ENCODE measurements at regions not wholly inside any gene's neighbourhood (a gene's known extent, or its start where the extent isn't known, plus 50 kb on each side); places are given as distances from the start of the nearest gene placed in this dataset.

DNA sequence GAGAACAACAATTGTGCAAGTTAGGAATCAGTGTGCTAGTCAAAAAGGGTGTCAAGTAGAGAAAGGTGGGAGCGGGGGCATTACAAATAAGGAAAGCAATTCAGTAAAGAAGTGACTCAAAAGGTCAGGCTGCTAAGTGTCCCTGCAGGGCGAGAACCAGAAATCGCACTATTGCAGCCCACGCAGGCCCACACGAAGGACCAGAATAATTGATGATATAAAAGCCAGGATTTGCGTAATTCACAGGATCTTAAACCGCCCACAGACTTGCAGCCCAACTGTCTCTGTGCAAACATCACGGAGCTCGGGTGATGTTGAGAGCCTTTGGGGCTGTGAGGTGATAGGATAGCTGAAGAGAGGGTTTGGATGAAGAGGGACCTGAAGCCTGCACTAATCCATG lies 349.0 kb downstream of the BRINP1 start:
- DNase-seq (no peak), ATAC-seq (replicated peaks) (no peak)
- no peaks in the 10 kb centered on the region for H3K27me3 Mint-ChIP-seq
- H3K9me3 Mint-ChIP-seq = peaks cover 6 to 8% of the 10 kb centered on the region in 2 donors
- H3K4me3 Mint-ChIP-seq = no peak overlapping the region
- H3K36me3 Mint-ChIP-seq (ENCODE audit: insufficient read depth) = no peaks in the 10 kb centered on the region
- H3K4me1 Mint-ChIP-seq (ENCODE audit: low read depth in 2 of 2) = no peaks in the 10 kb centered on the region
- H3K27ac Mint-ChIP-seq = no peak overlapping the region

DNA sequence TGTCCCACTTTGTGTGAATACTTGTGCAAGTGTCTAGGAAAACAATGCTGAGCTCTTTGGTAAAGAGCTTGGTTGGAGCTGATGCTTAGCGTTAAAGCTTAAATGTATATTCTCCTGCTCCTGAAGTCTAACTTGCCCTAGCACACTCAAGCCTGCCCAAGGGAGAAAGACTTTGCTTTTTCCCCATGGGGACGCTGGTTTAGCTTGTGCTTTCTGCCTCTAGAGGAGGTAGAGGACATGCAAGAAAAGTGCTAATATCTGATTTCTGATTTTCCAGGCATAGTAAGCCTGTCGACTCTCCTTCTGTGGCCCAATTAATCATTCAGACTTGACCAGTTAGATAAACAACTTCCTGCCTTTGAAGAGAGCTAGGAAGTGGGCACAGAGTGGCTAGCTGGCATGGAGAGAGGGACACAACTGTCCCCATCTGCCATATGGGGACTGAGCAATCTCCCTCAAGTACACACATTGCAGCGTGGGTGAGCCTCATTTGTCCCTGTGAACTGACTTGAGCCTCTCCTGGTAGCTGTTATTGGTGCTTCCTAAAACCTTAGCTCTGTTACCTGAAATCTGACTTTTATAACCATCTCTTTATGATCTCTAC lies 348.4 kb downstream of the BRINP1 start:
- Mint-ChIP-seq H3K27me3 (no peaks in the 10 kb centered on the region), H3K36me3 (ENCODE audit: insufficient read depth) (no peaks in the 10 kb centered on the region), H3K27ac (no peak overlapping the region), H3K4me3 (no peak overlapping the region), H3K9me3 (peaks cover 6 to 11% of the 10 kb centered on the region in 2 donors), H3K4me1 (ENCODE audit: low read depth in 2 of 2) (no peaks in the 10 kb centered on the region)
- ATAC-seq (replicated peaks) = no peak
- DNase-seq = no peak

DNA sequence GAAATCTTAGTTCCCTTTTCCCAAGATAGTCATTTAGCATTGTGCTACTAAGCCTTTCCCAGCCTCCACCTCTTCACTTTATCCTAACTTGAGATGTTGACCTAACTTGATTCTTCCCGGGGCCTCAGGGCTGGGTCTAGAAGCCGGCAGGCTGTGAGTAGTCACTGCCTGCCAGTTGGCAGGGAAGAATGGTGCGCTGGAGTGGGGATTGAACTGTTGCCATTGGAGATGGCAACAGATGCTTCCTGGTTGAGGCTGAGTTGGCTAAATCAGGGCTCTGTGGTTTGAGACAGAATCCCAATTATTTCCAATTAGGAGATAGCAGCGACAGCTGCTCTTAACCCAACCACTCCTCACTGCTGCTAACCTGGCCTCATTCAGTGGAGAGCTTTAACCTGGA lies 343.1 kb downstream of the BRINP1 start:
- no peaks in the 10 kb centered on the region for H3K4me1 Mint-ChIP-seq (ENCODE audit: low read depth in 2 of 2)
- ATAC-seq (replicated peaks) = no peak
- no peak overlapping the region for H3K27ac Mint-ChIP-seq
- no peak for DNase-seq
- no peaks in the 10 kb centered on the region for H3K27me3 Mint-ChIP-seq
- no peaks in the 10 kb centered on the region for H3K36me3 Mint-ChIP-seq (ENCODE audit: insufficient read depth)
- H3K9me3 Mint-ChIP-seq = peaks cover 5 to 18% of the 10 kb centered on the region in 2 donors
- no peak overlapping the region for H3K4me3 Mint-ChIP-seq

DNA sequence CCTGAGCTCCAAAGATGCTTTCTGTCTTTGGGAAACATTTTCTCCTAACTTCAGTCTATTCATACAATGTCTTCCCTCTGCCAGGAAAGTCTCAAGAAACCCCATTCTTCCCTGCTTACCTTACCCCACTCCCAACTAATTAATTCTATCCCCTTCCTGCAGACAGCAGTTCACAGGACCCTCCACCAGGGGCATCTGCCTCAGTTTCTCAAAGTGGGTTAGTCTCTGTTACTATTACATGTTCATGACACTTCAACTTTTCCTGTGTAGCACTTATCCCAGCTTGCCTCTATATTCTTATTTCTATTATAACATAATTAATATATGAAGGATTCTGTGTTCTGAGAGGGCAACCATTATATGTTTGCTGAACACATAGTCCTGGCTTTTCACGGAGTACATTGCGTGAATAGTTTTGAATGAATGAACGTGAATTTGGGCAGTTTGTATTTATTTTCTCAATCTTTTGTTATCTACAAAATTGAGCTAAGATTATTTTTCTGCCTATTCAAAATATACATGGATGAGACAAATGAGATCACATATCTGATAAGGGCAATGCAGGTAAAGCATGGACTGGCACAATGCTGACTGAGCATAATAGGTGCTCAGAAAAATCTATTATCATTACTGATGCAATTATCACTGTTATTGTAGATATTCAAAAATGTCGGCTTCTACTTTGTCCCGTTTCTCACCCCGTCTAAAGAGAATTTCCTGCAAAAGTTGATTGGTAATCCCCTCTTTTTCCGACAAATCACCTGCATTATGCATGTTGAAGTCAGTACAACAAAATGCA lies 341.1 kb downstream of the BRINP1 start:
- Mint-ChIP-seq H3K9me3 (peaks cover 0 to 19% of the 10 kb centered on the region in 2 donors), H3K27ac (no peak overlapping the region), H3K4me3 (no peak overlapping the region), H3K4me1 (ENCODE audit: low read depth in 2 of 2) (no peaks in the 10 kb centered on the region), H3K27me3 (no peaks in the 10 kb centered on the region), H3K36me3 (ENCODE audit: insufficient read depth) (no peaks in the 10 kb centered on the region)
- DNase-seq (no peak), ATAC-seq (replicated peaks) (no peak)

DNA sequence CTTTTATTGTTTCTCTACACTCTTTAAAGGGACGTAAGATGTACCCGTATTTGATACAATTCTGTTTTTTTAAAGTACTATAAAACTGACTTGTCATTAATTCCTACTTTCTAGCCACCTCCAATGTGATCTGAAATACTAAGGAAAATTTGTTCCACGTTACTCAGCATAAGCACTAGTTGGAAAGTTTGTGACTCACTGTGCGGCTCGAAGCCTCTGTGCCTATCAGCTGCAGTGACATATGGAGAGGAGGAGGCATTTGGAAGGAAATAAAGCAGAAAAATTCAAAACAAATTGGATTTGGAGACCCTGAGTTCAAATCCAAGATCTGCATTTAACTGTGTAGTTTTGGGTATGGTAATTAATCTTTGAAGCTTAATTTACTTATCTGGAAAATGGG lies 339.3 kb downstream of the BRINP1 start:
- no peak overlapping the region for H3K27ac Mint-ChIP-seq
- ATAC-seq (replicated peaks) (no peak), DNase-seq (no peak)
- H3K4me3 Mint-ChIP-seq = no peak overlapping the region
- H3K9me3 Mint-ChIP-seq = peaks cover 0 to 18% of the 10 kb centered on the region in 2 donors
- H3K36me3 Mint-ChIP-seq (ENCODE audit: insufficient read depth) = no peaks in the 10 kb centered on the region
- H3K27me3 Mint-ChIP-seq = no peaks in the 10 kb centered on the region
- no peaks in the 10 kb centered on the region for H3K4me1 Mint-ChIP-seq (ENCODE audit: low read depth in 2 of 2)

DNA sequence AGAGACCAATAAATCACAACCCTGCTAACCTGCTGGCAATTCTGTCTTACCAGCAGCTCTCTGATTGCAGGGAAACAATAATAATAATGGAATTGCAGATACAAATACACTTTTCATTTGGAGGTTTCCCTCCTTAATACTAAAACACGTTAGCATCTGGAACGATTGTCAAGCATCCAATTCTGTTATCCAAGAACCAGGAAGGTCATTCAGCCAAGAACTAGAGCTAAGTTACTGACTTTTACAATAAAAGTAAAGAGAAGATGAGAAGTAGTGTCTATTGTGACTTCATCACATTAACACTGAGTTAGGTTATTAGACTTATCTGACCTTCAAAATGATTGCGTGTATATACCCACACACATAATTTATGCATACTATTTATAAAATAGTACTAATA lies 335.6 kb downstream of the BRINP1 start:
- no peaks in the 10 kb centered on the region for H3K36me3 Mint-ChIP-seq (ENCODE audit: insufficient read depth)
- H3K4me1 Mint-ChIP-seq (ENCODE audit: low read depth in 2 of 2) = no peaks in the 10 kb centered on the region
- no peak overlapping the region for H3K4me3 Mint-ChIP-seq
- no peaks in the 10 kb centered on the region for H3K27me3 Mint-ChIP-seq
- peaks cover 0 to 10% of the 10 kb centered on the region in 2 donors for H3K9me3 Mint-ChIP-seq
- no peak overlapping the region for H3K27ac Mint-ChIP-seq
- ATAC-seq (replicated peaks) (no peak), DNase-seq (no peak)

DNA sequence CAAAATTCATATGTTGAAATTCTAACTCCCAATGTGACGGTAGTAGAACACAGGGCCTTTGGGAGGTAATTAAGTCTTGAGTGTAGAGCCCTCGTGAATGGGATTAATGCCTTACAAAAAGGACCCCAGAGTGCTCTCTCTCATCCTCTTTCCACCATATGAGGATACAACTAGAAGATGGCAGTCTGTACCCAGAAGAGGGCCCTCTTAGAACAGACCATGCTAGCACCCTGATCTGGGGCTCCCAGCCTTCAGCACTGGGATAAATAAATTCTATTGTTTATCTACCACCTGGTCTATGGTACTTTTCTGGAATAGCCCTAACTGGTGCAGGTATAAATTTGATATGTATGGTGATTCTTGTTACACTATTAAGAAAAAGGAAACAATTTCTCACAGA lies 332.3 kb downstream of the BRINP1 start:
- DNase-seq (no peak), ATAC-seq (replicated peaks) (no peak)
- Mint-ChIP-seq H3K4me1 (ENCODE audit: low read depth in 2 of 2) (no peaks in the 10 kb centered on the region), H3K9me3 (peaks cover 0 to 7% of the 10 kb centered on the region in 2 donors), H3K4me3 (no peak overlapping the region), H3K27ac (no peak overlapping the region), H3K36me3 (ENCODE audit: insufficient read depth) (no peaks in the 10 kb centered on the region), H3K27me3 (no peaks in the 10 kb centered on the region)

DNA sequence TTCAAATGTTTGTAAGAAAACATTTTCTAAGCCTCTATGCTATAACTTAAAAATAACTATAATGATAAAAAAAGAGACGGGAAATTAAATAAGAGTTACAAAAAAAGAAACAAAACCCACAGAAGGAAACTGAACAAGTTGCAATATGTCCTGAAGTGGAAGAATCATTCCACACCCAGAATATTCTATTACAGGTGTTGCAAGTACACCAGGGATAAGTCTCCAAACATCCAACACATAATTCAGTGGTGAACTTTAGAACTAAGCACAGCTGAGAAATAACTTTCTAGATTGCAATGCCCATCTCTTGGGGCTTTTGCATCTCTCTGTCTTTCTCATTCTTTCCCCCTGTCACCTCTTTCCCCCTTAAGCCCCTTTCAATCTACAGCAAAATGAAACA lies 325.2 kb downstream of the BRINP1 start:
- no peak overlapping the region for H3K4me3 Mint-ChIP-seq
- no peaks in the 10 kb centered on the region for H3K27me3 Mint-ChIP-seq
- DNase-seq (no peak), ATAC-seq (replicated peaks) (no peak)
- no peak overlapping the region for H3K27ac Mint-ChIP-seq
- no peaks in the 10 kb centered on the region for H3K4me1 Mint-ChIP-seq (ENCODE audit: low read depth in 2 of 2)
- no peaks in the 10 kb centered on the region for H3K36me3 Mint-ChIP-seq (ENCODE audit: insufficient read depth)
- peaks cover 3 to 9% of the 10 kb centered on the region in 2 donors for H3K9me3 Mint-ChIP-seq

DNA sequence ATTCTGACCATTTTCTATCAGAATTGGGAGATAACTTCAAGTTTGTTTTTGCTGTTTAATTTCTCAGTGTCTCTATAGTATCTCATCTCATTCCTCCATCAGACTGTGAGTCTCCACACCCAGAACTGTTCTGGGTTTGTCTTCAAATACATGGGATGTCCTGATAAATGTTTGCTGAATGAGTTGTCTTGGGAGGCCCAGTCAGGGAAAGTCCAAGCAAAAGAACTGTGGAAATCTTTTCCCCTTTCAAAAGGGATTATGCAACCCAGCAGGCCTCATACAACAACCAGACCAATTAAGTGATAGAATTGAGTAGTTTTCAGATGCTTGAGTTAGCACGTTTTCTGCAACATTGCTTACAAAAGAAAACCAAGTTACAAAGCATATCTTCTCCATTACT lies 324.4 kb downstream of the BRINP1 start:
- Mint-ChIP-seq H3K27ac (no peak overlapping the region), H3K36me3 (ENCODE audit: insufficient read depth) (no peaks in the 10 kb centered on the region), H3K4me1 (ENCODE audit: low read depth in 2 of 2) (no peaks in the 10 kb centered on the region), H3K4me3 (no peak overlapping the region), H3K9me3 (peaks cover 3 to 13% of the 10 kb centered on the region in 2 donors), H3K27me3 (no peaks in the 10 kb centered on the region)
- no peak for ATAC-seq (replicated peaks)
- no peak for DNase-seq

DNA sequence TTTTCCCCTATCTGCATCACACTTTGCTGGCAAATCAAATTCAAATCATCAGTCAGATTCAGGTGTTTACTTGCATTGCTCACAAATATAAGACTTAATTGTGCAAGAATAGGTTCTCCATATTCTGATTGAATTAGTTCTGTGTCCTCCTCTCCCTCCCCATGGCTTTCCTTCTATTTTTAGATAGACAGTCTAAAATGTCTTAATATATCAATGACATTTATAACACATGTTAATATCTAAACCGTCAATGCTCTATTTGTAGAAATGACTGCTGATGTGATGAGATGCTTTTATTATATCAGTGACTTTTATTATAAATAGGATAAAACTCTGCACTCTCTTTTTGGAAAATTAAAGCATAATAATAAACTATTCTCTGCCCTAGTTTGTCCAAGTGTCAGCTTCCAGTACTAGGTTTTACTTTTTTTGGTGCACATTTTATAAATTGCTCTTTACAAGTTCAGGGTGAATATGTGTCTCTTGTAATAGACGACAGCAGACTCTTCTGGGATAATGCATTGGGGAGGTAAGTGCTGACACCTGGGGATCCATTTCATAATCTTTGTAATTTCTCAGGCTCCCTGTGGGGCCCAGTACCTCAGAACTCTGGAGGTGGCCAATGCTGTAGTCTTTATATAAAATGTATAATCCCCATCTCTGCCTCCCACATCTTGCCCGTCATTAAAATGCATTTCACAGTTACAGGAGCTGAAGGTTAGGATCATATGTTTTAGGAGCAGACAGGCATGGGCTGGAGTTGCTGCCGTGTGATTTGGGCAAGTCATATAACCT lies 321.5 kb downstream of the BRINP1 start:
- H3K27ac Mint-ChIP-seq = no peak overlapping the region
- no peaks in the 10 kb centered on the region for H3K4me1 Mint-ChIP-seq (ENCODE audit: low read depth in 2 of 2)
- no peak for ATAC-seq (replicated peaks)
- no peaks in the 10 kb centered on the region for H3K36me3 Mint-ChIP-seq (ENCODE audit: insufficient read depth)
- H3K27me3 Mint-ChIP-seq = no peaks in the 10 kb centered on the region
- DNase-seq = no peak
- peaks cover 4 to 13% of the 10 kb centered on the region in 2 donors for H3K9me3 Mint-ChIP-seq
- H3K4me3 Mint-ChIP-seq = no peak overlapping the region

DNA sequence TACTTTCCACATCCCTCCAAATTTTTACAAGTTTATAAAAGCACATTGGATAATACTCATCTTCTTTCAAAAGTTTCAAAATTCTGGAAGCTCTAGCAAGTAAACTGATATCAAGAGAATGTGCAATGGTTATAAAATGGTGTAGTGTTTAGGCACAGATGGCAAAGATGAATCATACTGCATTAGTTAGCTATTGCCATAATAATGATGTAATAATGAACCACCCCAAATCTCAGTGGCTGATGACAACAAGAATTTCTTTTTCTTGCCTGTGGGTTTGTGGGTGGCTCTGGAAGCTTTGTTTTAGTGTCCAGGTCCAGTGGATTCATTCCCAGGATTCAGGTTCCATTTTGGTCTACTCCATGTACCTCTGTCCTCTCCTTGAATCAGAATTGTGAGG lies 319.0 kb downstream of the BRINP1 start:
- Mint-ChIP-seq H3K27me3 (no peaks in the 10 kb centered on the region), H3K27ac (no peak overlapping the region), H3K9me3 (peaks cover 1 to 8% of the 10 kb centered on the region in 2 donors), H3K4me3 (no peak overlapping the region), H3K4me1 (ENCODE audit: low read depth in 2 of 2) (no peaks in the 10 kb centered on the region), H3K36me3 (ENCODE audit: insufficient read depth) (no peaks in the 10 kb centered on the region)
- DNase-seq = no peak
- ATAC-seq (replicated peaks) = no peak

DNA sequence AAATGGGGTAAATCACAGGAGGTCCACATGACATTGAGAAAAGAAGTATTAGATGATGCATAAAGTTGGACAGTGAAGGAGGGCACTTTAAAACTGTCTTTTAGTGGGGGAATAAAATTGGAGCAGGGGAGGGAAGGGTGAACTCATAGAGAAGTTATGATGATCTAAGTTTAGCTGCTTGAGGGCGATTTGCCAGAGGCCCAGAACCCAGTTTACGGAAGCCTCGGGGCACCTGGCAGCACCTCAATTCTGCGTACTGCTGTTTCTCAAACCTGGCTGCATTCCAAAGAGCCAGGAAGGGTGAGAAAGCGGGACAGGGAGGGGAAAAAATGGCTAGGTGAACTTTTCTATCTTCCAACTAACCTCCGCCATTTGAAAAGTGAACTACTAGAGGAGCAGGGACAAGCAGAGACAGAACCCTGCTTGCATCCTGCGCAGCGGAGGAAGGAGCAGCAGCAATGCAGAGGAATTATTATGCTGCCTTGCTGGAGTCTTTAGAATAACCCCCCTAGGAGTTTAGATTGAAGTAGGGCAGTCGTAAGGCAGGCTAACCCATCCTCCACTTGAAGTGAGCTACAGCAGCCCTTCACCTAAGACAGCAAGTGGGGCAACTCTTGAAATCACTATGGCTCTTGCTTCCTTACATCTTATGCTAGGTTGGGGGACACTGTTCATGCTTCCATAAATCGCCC lies 316.8 kb downstream of the BRINP1 start:
- Mint-ChIP-seq H3K27ac (no peak overlapping the region), H3K4me3 (no peak overlapping the region), H3K36me3 (ENCODE audit: insufficient read depth) (no peaks in the 10 kb centered on the region), H3K4me1 (ENCODE audit: low read depth in 2 of 2) (no peaks in the 10 kb centered on the region), H3K27me3 (no peaks in the 10 kb centered on the region), H3K9me3 (peaks cover 5 to 8% of the 10 kb centered on the region in 2 donors)
- DNase-seq (no peak), ATAC-seq (replicated peaks) (no peak)

DNA sequence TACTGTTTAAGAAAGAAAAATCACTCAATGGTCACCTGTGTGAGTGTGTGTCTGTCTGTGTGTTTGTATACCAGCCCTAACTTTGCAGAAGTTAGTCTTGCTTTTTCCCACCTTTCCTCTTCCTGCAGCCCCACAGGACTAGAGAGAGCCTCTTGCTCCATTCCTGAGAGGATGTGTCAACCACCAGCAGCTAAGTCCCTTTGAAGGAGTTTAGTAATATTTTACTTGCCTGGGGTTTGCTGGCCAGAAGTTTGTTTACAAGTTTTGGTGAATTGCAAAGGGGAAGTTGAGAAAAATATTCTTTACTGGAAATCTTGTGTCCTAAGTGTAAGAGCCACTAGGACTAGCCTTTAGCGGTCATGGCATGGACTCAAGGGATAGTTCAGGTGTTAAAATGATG lies 316.2 kb downstream of the BRINP1 start:
- Mint-ChIP-seq H3K4me1 (ENCODE audit: low read depth in 2 of 2) (no peaks in the 10 kb centered on the region), H3K9me3 (peaks cover 5 to 8% of the 10 kb centered on the region in 2 donors), H3K4me3 (no peak overlapping the region), H3K27ac (no peak overlapping the region), H3K27me3 (no peaks in the 10 kb centered on the region), H3K36me3 (ENCODE audit: insufficient read depth) (no peaks in the 10 kb centered on the region)
- ATAC-seq (replicated peaks) = no peak
- no peak for DNase-seq

Data from effector memory CD8-positive, alpha-beta T cell (primary cell).